OCI-LY3 (cell line): ENCODE measurements at regions not wholly inside any gene's neighbourhood (a gene's known extent, or its start where the extent isn't known, plus 50 kb on each side); places are given as distances from the start of the nearest gene placed in this dataset.

Source experiments
- CTCF ChIP-seq: fragments of 200-600, 300-600 bp; sonication (generic); IDR thresholded peaks from 2 replicates; pipeline ENCODE4 v1.5.1; 2014; ENCODE audit warnings: antibody characterized with exemption, low read length, low read depth
- EZH2phosphoT487 ChIP-seq: fragments of 200-600 bp; shearing (Covaris generic); IDR thresholded peaks from 2 replicates; pipeline ENCODE4 v1.6.1; 2018; ENCODE audit warnings: antibody characterized with exemption, mixed run types, low read depth

DNA sequence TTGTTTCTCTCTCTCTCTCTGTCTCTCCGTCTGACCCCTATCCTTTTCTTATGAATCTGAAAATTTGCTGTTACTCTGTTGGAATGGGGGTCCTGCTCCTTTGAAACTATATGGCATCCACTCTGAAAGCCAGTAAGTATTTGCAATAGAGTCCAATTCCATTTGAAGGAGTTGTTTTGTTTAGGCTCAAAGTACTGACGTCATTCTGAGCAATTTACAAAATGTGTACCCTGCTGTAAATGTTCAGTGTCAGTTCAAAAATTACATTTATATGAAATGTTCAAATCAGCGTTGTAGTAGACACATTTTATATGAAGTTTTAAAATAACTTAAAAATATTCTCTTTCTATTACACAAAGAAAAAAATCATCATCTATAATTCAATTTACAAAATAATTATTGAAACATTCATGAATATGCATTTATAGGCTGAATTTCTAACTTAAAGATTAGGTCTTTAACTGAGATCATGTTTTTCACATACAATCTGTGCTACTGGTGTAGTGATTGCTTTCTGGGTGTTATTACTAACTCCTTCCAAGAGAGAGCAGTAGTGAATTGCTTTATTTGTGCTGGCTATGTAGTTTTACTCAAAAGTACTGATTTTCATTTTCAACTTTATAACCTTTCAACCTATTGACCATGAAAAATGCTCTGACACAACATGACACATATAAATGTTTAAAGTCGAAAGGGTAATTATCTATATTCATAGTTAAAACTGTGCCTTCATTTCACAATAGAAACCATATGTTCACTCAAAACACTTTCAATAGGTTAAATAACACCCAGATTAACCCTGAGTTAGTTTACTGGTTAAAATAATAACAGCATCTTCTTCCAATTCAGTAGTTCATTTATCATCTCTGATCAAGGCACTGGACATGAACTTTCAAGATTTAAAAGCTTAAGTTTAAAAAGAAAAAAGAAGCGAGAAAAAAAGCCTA lies 253.1 kb upstream of the ADGRL4 start:
- peak; percentile 66 for TF ChIP-seq CTCF
- no peak for TF ChIP-seq EZH2phosphoT487
